HepG2 (cell line): ENCODE measurements at regions not wholly inside any gene's neighbourhood (a gene's known extent, or its start where the extent isn't known, plus 50 kb on each side); places are given as distances from the start of the nearest gene placed in this dataset.

Source experiments
- ATAC-seq: fragments of 200-7000 bp; cut with Tn5 transposase; 3 replicates; pipeline ENCODE4 v1.9.1; 2020; ENCODE audit warnings: mild to moderate bottlenecking, moderate library complexity
- BruUV-seq: library from RNA; stranded (reverse); fragments of 400-500 nt; replicated peaks from 2 replicates; lab custom pipeline; 2021; lab: Mats Ljungman, UMichigan
- CTCF ChIA-PET: fragments of 300-600 bp; formaldehyde crosslinking; extraction: SDS; loops from one replicate; lab custom pipeline; 2021; ENCODE audit warnings: low total read pairs, inconsistent platforms, low intra/inter-chr PET ratio; lab: Yijun Ruan, JAX
- POLR2A ChIA-PET: fragments of 350-600 bp; sonication (Branson Sonifier 250); formaldehyde crosslinking; loops from one replicate; lab custom pipeline; 2020; ENCODE audit warnings: antibody characterized with exemption, inconsistent platforms; lab: Yijun Ruan, JAX
- DNase-seq: peaks from one replicate; pipeline ENCODE4 v3.0.0-alpha.2; 2015; ENCODE audit warnings: low spot score
- FAIRE-seq: peaks from 3 replicates; lab custom pipeline; 2011; peaks lifted over from hg19 to GRCh38; lab: Jason Lieb, UNC
- H2AFZ ChIP-seq: one replicate; pipeline ENCODE4 v1.6.1; 2011; ENCODE audit warnings: low read length, inconsistent platforms
- H3K27ac ChIP-seq: fragments of 300-600 bp; 3 replicates; pipeline ENCODE4 v1.8.0; 2011; ENCODE audit warnings: mixed run types, mild to moderate bottlenecking, mixed read lengths, low read length, inconsistent platforms; ENCODE audit not compliant: insufficient read depth; ENCODE audit errors: extremely low read length
- H3K27me3 ChIP-seq, 2 experiments: fragments of 200-600 bp in 1 of 2; 2 replicates in 1 of 2; 3 replicates in 1 of 2; pipeline versions ENCODE4 v1.6.0 to v1.8.0; 2011; ENCODE audit warnings: low read length in 2 of 2, mild to moderate bottlenecking in 2 of 2, moderate library complexity in 2 of 2, inconsistent platforms in 1 of 2; ENCODE audit not compliant: insufficient read depth in 2 of 2, control insufficient read depth in 1 of 2
- H3K36me3 ChIP-seq, 2 experiments: fragments of 200-600 bp in 1 of 2; replicated peaks in 1 of 2; 2 replicates in 1 of 2; 3 replicates in 1 of 2; pipeline versions ENCODE4 v1.5.1 to v1.8.0; 2011; ENCODE audit warnings: low read length in 2 of 2, inconsistent platforms in 1 of 2; ENCODE audit not compliant: insufficient read depth in 2 of 2, control insufficient read depth in 1 of 2
- H3K4me1 ChIP-seq: 2 replicates; pipeline ENCODE4 v1.5.1; 2012; ENCODE audit warnings: low read length, inconsistent platforms; ENCODE audit not compliant: insufficient read depth
- H3K4me2 ChIP-seq: 2 replicates; pipeline ENCODE4 v1.6.0; 2011; ENCODE audit warnings: low read depth, low read length, inconsistent platforms
- H3K4me3 ChIP-seq, 3 experiments: fragments of 200-600 bp in 1 of 3; sonication (generic), shearing (Covaris generic) in 1 of 3; replicated peaks in 1 of 3; 2 replicates each; pipeline ENCODE4 v1.5.1; 2011 to 2016; ENCODE audit warnings: low read length in 3 of 3, inconsistent platforms in 2 of 3, low read depth in 2 of 3, mild to moderate bottlenecking in 2 of 3, control low read depth in 1 of 3, mixed read lengths in 1 of 3; ENCODE audit not compliant: insufficient read depth in 1 of 3
- H3K79me2 ChIP-seq: one replicate; pipeline ENCODE4 v1.6.1; 2011; ENCODE audit warnings: low read length, inconsistent platforms; ENCODE audit not compliant: insufficient read depth
- H3K9ac ChIP-seq: 2 replicates; pipeline ENCODE4 v1.6.0; 2011; ENCODE audit warnings: mild to moderate bottlenecking, low read depth, low read length, inconsistent platforms; ENCODE audit not compliant: insufficient read depth
- H3K9me3 ChIP-seq: 2 replicates; pipeline ENCODE4 v1.5.1; 2012; ENCODE audit warnings: mild to moderate bottlenecking, low read length
- H4K20me1 ChIP-seq: 2 replicates; pipeline ENCODE4 v1.6.0; 2011; ENCODE audit warnings: inconsistent platforms, mild to moderate bottlenecking, low read length, moderate library complexity; ENCODE audit not compliant: insufficient read depth
- EHMT2 ChIP-seq: fragments of 200-600 bp; sonication (generic); IDR thresholded peaks from 2 replicates; pipeline ENCODE4 v1.7.0; 2017; ENCODE audit warnings: antibody characterized with exemption, low read depth, low read length, borderline replicate concordance
- IKZF4 ChIP-seq: sonication (generic); formaldehyde crosslinking; IDR thresholded peaks from 2 replicates; pipeline ENCODE4 v1.5.1; 2020; ENCODE audit warnings: borderline replicate concordance, mild to moderate bottlenecking, low read depth, missing genetic modification reagents; ENCODE audit errors: not compliant biosample characterization
- ZBTB2 ChIP-seq: sonication (generic); formaldehyde crosslinking; IDR thresholded peaks from 2 replicates; pipeline ENCODE4 v1.8.0; 2022; ENCODE audit warnings: low read depth, missing genetic modification reagents
- ZNF7 ChIP-seq: IDR thresholded peaks from 2 replicates; pipeline ENCODE4 v1.6.1; 2016; ENCODE audit warnings: missing biosample characterization, missing genetic modification reagents
- ZNF770 ChIP-seq: sonication (generic); formaldehyde crosslinking; IDR thresholded peaks from 2 replicates; pipeline ENCODE4 v1.5.0; 2020; ENCODE audit warnings: mild to moderate bottlenecking, missing genetic modification reagents
- WGBS: methylation state at CpG from one replicate; pipeline ENCODE4 v1.1.6; 2017; ENCODE audit warnings: low lambda C conversion rate; 5-methylcytosine and 5-hydroxymethylcytosine counted together
- in situ Hi-C: cut with HindIII; loops from 2 replicates; pipeline ENCODE4 v1.10.0; 2017; ENCODE audit warnings: low pct_unique_long_range_greater_than_20kb; ENCODE audit not compliant: extremely low pct_ligation_motif_present
- intact Hi-C: fragments of 100-400 bp; cut with micrococcal nuclease; formaldehyde crosslinking; loops from one replicate; pipeline ENCODE4 v1.10.0; 2022; ENCODE audit not compliant: unreplicated experiment

GRCh38 chr2:105677901-105678300 is 66.8 kb upstream of the NCK2 start:
- DNase-seq (no peak), ATAC-seq (no peak), FAIRE-seq (no peak)
- no peak overlapping the region for H2AFZ ChIP-seq
- H3K79me2 ChIP-seq = no peaks in the 10 kb centered on the region
- H3K27ac ChIP-seq = no peak overlapping the region
- no peak overlapping the region for H3K4me3 ChIP-seq
- H3K9me3 ChIP-seq = no peaks in the 10 kb centered on the region
- in situ Hi-C loops = no loop called here
- intact Hi-C loops = no loop called here
- CTCF ChIA-PET = no interaction called here
- no peaks in the 10 kb centered on the region for H4K20me1 ChIP-seq
- TF ChIP-seq IKZF4 (CRISPR knock-in tag) = no peak
- TF ChIP-seq ZNF7 (CRISPR knock-in tag) = no peak
- TF ChIP-seq ZBTB2 (CRISPR knock-in tag) = no peak
- no peak for TF ChIP-seq EHMT2
- TF ChIP-seq ZNF770 = no peak
- H3K36me3 ChIP-seq = no peaks in the 10 kb centered on the region
- no peak overlapping the region for H3K9ac ChIP-seq
- H3K4me2 ChIP-seq = no peak overlapping the region
- no peaks in the 10 kb centered on the region for H3K4me1 ChIP-seq
- 2% methylated on average over 6 of the region's 6 CpGs for WGBS
- no TSS peak for BruUV-seq
- H3K27me3 ChIP-seq = peaks cover 3 to 55% of the 10 kb centered on the region in 2 experiments; a peak in 4 of 5 replicates
- POLR2A ChIA-PET = no interaction called here
